Suprapubic skin (tissue), 4 donors: ENCODE measurements at regions not wholly inside any gene's neighbourhood (a gene's known extent, or its start where the extent isn't known, plus 50 kb on each side); places are given as distances from the start of the nearest gene placed in this dataset.
A peak's percentile ranks its signal among the peaks of the same experiment; 100 is the strongest.

Experiments
- DNase-seq, 2 donors: peaks; one replicate each; pipeline ENCODE4 v3.0.0-alpha.2; 2019; ENCODE audit warnings: low spot score in 2 of 2
- H3K27ac ChIP-seq: fragments of 200-600 bp; sonication (generic); one replicate; pipeline ENCODE4 v1.5.1; 2019
- H3K27me3 ChIP-seq: fragments of 200-600 bp; sonication (generic); one replicate; pipeline ENCODE4 v1.5.1; 2019
- H3K36me3 ChIP-seq: fragments of 200-600 bp; sonication (generic); one replicate; pipeline ENCODE4 v1.5.1; 2019
- H3K4me1 ChIP-seq: fragments of 200-600 bp; sonication (generic); one replicate; pipeline ENCODE4 v1.5.1; 2019
- H3K4me3 ChIP-seq: fragments of 200-600 bp; sonication (generic); one replicate; pipeline ENCODE4 v1.5.1; 2019; ENCODE audit warnings: mild to moderate bottlenecking
- H3K9me3 ChIP-seq: fragments of 200-600 bp; sonication (generic); one replicate; pipeline ENCODE4 v1.5.1; 2019
- CTCF ChIP-seq, 2 donors: fragments of 200-600 bp in 1 of 2; fragments of 450-650 bp in 1 of 2; sonication (generic) in 1 of 2; IDR thresholded peaks; one replicate each; pipeline ENCODE4 v1.5.1; 2016 to 2019; ENCODE audit warnings: antibody characterized with exemption in 2 of 2, mild to moderate bottlenecking in 1 of 2, moderate library complexity in 1 of 2
- EP300 ChIP-seq: sonication (generic); formaldehyde crosslinking; IDR thresholded peaks from one replicate; pipeline ENCODE4 v1.6.1; 2017; ENCODE audit warnings: antibody characterized with exemption
- POLR2A ChIP-seq, 2 donors: fragments of 450-650 bp; IDR thresholded peaks; one replicate each; pipeline ENCODE4 v1.6.1; 2017; ENCODE audit warnings: antibody characterized with exemption in 2 of 2, mild to moderate bottlenecking in 2 of 2, moderate library complexity in 2 of 2
- POLR2AphosphoS5 ChIP-seq, 3 donors: sonication (generic); formaldehyde crosslinking; IDR thresholded peaks; one replicate each; pipeline ENCODE4 v1.6.1; 2017; ENCODE audit warnings: antibody characterized with exemption in 3 of 3
- WGBS: methylation state at CpG from one replicate; pipeline ENCODE4 v1.1.5; 2018; 5-methylcytosine and 5-hydroxymethylcytosine counted together

GRCh38 chr14:36383767-36384431 lies 63.5 kb upstream of the MBIP start:
- Histone ChIP-seq H3K9me3 (no peaks in the 10 kb centered on the region), H3K4me1 (peaks cover 3% of the 10 kb centered on the region), H3K36me3 (no peaks in the 10 kb centered on the region), H3K27me3 (no peaks in the 10 kb centered on the region), H3K4me3 (no peak overlapping the region), H3K27ac (peak overlapping the region; percentile 16)
- TF ChIP-seq EP300 = no peak
- no peak for TF ChIP-seq POLR2A (IDR thresholded peaks at IDR 0.05)
- no peak for TF ChIP-seq CTCF (IDR thresholded peaks at IDR 0.05)
- TF ChIP-seq POLR2AphosphoS5 (IDR thresholded peaks at IDR 0.05) = no peak
- 30% methylated on average over 7 of the region's 7 CpGs for WGBS
- DNase-seq = no peak

- H3K4me1 ChIP-seq = peaks cover 9% of the 10 kb centered on the region
- H3K9me3 ChIP-seq = no peaks in the 10 kb centered on the region
These were observed 53.7 kb upstream of the MBIP start for GRCh38 chr14:36373982-36374673.

More at GRCh38 chr14:36373982-36374673, 53.7 kb upstream of the MBIP start:
- Histone ChIP-seq H3K27ac (no peak overlapping the region), H3K27me3 (no peaks in the 10 kb centered on the region), H3K36me3 (no peaks in the 10 kb centered on the region), H3K4me3 (no peak overlapping the region)
- 15% methylated on average over 4 of the region's 4 CpGs for WGBS
- peak; percentile 81 to 87 for DNase-seq
- TF ChIP-seq POLR2A (IDR thresholded peaks at IDR 0.05) (no peak), POLR2AphosphoS5 (IDR thresholded peaks at IDR 0.05) (no peak), CTCF (IDR thresholded peaks at IDR 0.05) (peak; percentile 57 to 82), EP300 (no peak)
